SK-N-SH treated with all-trans-retinoic acid at 6 μM for 48 hours (cell line): ENCODE measurements at regions not wholly inside any gene's neighbourhood (a gene's known extent, or its start where the extent isn't known, plus 50 kb on each side); places are given as distances from the start of the nearest gene placed in this dataset.

Source experiments
- ATAC-seq: fragments of 200-7000 bp; cut with Tn5 transposase; 3 replicates; pipeline ENCODE4 v1.9.1; 2020; ENCODE audit warnings: mild to moderate bottlenecking, moderate library complexity
- CSDC2 ChIP-seq: fragments of 250-450 bp; sonication (Bioruptor Pico); IDR thresholded peaks from 2 replicates; pipeline ENCODE4 v1.5.0; 2020; ENCODE audit warnings: mild to moderate bottlenecking, moderate library complexity
- ESRRG ChIP-seq: fragments of 250-450 bp; sonication (Bioruptor Pico); IDR thresholded peaks from 2 replicates; pipeline ENCODE4 v1.6.1; 2021; ENCODE audit warnings: mild to moderate bottlenecking
- GLIS3 ChIP-seq: fragments of 250-450 bp; sonication (Bioruptor Pico); IDR thresholded peaks from 2 replicates; pipeline ENCODE4 v1.5.0; 2020; ENCODE audit warnings: mild to moderate bottlenecking, moderate library complexity
- ISL1 ChIP-seq: fragments of 250-450 bp; sonication (Bioruptor Pico); IDR thresholded peaks from 2 replicates; pipeline ENCODE4 v2.1.2; 2022; ENCODE audit warnings: mild to moderate bottlenecking, moderate library complexity
- OSR1 ChIP-seq: fragments of 250-450 bp; sonication (Bioruptor Pico); IDR thresholded peaks from 2 replicates; pipeline ENCODE4 v1.8.0; 2022; ENCODE audit warnings: moderate library complexity, mild to moderate bottlenecking, inconsistent platforms
- POU6F1 ChIP-seq: fragments of 250-450 bp; sonication (Bioruptor Pico); IDR thresholded peaks from 2 replicates; pipeline ENCODE4 v1.8.0; 2021; ENCODE audit warnings: low read depth, mild to moderate bottlenecking, moderate library complexity, borderline replicate concordance
- PPARA ChIP-seq: fragments of 250-450 bp; sonication (Bioruptor Pico); IDR thresholded peaks from 2 replicates; pipeline ENCODE4 v1.5.0; 2020; ENCODE audit warnings: mild to moderate bottlenecking, borderline replicate concordance
- RARB ChIP-seq: fragments of 250-450 bp; sonication (Bioruptor Pico); IDR thresholded peaks from 2 replicates; pipeline ENCODE4 v1.8.0; 2021; ENCODE audit warnings: mild to moderate bottlenecking, moderate library complexity
- SNAI2 ChIP-seq: fragments of 250-450 bp; sonication (Bioruptor Pico); IDR thresholded peaks from 2 replicates; pipeline ENCODE4 v1.5.0; 2020; ENCODE audit warnings: mild to moderate bottlenecking, moderate library complexity
- TCF4 ChIP-seq: fragments of 250-450 bp; sonication (Bioruptor Pico); IDR thresholded peaks from 2 replicates; pipeline ENCODE4 v1.8.0; 2021; ENCODE audit warnings: mild to moderate bottlenecking, moderate library complexity, borderline replicate concordance
- TOX ChIP-seq: fragments of 250-450 bp; sonication (Bioruptor Pico); IDR thresholded peaks from 2 replicates; pipeline ENCODE4 v1.8.0; 2021; ENCODE audit warnings: mild to moderate bottlenecking, moderate library complexity, borderline replicate concordance
- TSHZ2 ChIP-seq: fragments of 250-450 bp; sonication (Bioruptor Pico); IDR thresholded peaks from 2 replicates; pipeline ENCODE4 v1.5.0; 2020; ENCODE audit warnings: mild to moderate bottlenecking, moderate library complexity
- ZC3H10 ChIP-seq: fragments of 250-450 bp; sonication (Bioruptor Pico); IDR thresholded peaks from 2 replicates; pipeline ENCODE4 v1.5.1; 2021; ENCODE audit warnings: mild to moderate bottlenecking, moderate library complexity
- ZFP3 ChIP-seq: fragments of 250-450 bp; sonication (Bioruptor Pico); IDR thresholded peaks from 2 replicates; pipeline ENCODE4 v1.5.0; 2020; ENCODE audit warnings: mild to moderate bottlenecking, moderate library complexity
- ZFP30 ChIP-seq: fragments of 450-650 bp; formaldehyde crosslinking; IDR thresholded peaks from 2 replicates; pipeline ENCODE4 v1.5.0; 2022; ENCODE audit warnings: mild to moderate bottlenecking, moderate library complexity
- ZNF565 ChIP-seq: fragments of 450-650 bp; formaldehyde crosslinking; conservative IDR thresholded peaks from 2 replicates; pipeline ENCODE4 v1.5.0; 2020; ENCODE audit warnings: low read depth, mild to moderate bottlenecking, moderate library complexity
- ZNF70 ChIP-seq: fragments of 450-650 bp; formaldehyde crosslinking; IDR thresholded peaks from 2 replicates; pipeline ENCODE4 v1.5.0; 2020; ENCODE audit warnings: mild to moderate bottlenecking, moderate library complexity
- ZNF8 ChIP-seq: fragments of 450-650 bp; formaldehyde crosslinking; IDR thresholded peaks from 2 replicates; pipeline ENCODE4 v1.5.0; 2020; ENCODE audit warnings: mild to moderate bottlenecking, moderate library complexity
- TF ChIP-seq, protein P1 (sequence below): fragments of 250-450 bp; sonication (Bioruptor Pico); IDR thresholded peaks from 2 replicates; pipeline ENCODE4 v1.8.0; 2020; ENCODE audit warnings: mild to moderate bottlenecking, moderate library complexity, borderline replicate concordance
- TF ChIP-seq, protein P2 (sequence below): fragments of 250-450 bp; sonication (Bioruptor Pico); IDR thresholded peaks from 2 replicates; pipeline ENCODE4 v1.5.1; 2021; ENCODE audit warnings: mild to moderate bottlenecking, moderate library complexity

DNA sequence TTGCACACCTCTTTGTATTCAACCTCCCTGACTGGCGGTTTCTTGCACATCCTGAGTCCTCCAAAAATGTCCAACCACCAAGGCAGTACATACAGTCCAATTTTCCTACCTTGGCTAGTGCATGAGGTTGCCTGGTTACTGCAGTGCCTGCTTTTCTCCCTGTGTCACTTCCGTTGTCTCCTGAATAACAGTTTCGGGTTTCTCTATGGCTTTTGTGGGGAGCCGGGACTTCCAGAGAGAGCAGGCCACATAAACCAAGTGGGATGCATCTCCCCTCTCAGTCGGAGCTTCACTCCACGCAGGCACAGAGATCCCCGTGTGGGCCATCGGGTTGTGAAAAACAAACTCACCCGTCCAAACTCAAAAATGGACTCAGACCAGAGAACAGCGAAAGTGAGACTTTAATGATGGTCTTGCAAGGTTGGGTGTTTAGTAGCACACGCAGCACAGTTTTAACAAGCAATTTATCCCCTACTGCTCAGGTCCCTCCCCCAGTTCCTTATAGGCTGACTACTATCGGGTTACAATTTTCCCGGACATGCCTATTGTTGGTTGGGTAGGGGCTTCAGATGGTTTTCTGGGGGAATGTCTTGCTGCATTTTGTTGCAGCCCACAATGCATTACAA is 173.1 kb downstream of the POU4F1 start:
- no peak for ATAC-seq
- TF ChIP-seq ZC3H10 (no peak), ZNF70 (CRISPR knock-in tag) (no peak), ZNF565 (CRISPR knock-in tag) (no peak), GLIS3 (no peak), TOX (CRISPR knock-in tag) (no peak), PPARA (CRISPR knock-in tag) (no peak), ZFP30 (no peak), ESRRG (no peak), SNAI2 (CRISPR knock-in tag) (no peak), POU6F1 (CRISPR knock-in tag) (no peak)
- TF ChIP-seq, protein P1, sequence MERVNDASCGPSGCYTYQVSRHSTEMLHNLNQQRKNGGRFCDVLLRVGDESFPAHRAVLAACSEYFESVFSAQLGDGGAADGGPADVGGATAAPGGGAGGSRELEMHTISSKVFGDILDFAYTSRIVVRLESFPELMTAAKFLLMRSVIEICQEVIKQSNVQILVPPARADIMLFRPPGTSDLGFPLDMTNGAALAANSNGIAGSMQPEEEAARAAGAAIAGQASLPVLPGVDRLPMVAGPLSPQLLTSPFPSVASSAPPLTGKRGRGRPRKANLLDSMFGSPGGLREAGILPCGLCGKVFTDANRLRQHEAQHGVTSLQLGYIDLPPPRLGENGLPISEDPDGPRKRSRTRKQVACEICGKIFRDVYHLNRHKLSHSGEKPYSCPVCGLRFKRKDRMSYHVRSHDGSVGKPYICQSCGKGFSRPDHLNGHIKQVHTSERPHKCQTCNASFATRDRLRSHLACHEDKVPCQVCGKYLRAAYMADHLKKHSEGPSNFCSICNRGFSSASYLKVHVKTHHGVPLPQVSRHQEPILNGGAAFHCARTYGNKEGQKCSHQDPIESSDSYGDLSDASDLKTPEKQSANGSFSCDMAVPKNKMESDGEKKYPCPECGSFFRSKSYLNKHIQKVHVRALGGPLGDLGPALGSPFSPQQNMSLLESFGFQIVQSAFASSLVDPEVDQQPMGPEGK (CRISPR knock-in tag), result no peak

- TF ChIP-seq OSR1 (CRISPR knock-in tag) (no peak), ZFP30 (no peak), RARB (CRISPR knock-in tag) (no peak), GLIS3 (no peak), ZFP3 (CRISPR knock-in tag) (no peak), SNAI2 (CRISPR knock-in tag) (no peak), CSDC2 (CRISPR knock-in tag) (no peak), ZNF70 (CRISPR knock-in tag) (no peak), ZNF8 (CRISPR knock-in tag) (no peak), TSHZ2 (no peak), ISL1 (no peak), ZC3H10 (no peak), POU6F1 (CRISPR knock-in tag) (no peak)
- TF ChIP-seq, protein P2, sequence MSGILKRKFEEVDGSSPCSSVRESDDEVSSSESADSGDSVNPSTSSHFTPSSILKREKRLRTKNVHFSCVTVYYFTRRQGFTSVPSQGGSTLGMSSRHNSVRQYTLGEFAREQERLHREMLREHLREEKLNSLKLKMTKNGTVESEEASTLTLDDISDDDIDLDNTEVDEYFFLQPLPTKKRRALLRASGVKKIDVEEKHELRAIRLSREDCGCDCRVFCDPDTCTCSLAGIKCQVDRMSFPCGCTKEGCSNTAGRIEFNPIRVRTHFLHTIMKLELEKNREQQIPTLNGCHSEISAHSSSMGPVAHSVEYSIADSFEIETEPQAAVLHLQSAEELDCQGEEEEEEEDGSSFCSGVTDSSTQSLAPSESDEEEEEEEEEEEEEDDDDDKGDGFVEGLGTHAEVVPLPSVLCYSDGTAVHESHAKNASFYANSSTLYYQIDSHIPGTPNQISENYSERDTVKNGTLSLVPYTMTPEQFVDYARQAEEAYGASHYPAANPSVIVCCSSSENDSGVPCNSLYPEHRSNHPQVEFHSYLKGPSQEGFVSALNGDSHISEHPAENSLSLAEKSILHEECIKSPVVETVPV, result no peak
- no peak for ATAC-seq
Observed at GRCh38 chr13:78428646-78429045, 174.7 kb downstream of the POU4F1 start.

- ATAC-seq, result no peak
- TF ChIP-seq ISL1 (no peak), ZFP30 (no peak), ESRRG (no peak), ZFP3 (CRISPR knock-in tag) (no peak), POU6F1 (CRISPR knock-in tag) (no peak), TCF4 (CRISPR knock-in tag) (no peak), GLIS3 (no peak), SNAI2 (CRISPR knock-in tag) (no peak), OSR1 (CRISPR knock-in tag) (no peak), PPARA (CRISPR knock-in tag) (no peak), RARB (CRISPR knock-in tag) (no peak)
- TF ChIP-seq, protein P2, result no peak
- TF ChIP-seq, protein P1 (CRISPR knock-in tag), result no peak
- TF ChIP-seq, all 23 proteins: peak for 0
Observed at GRCh38 chr13:78426183-78426582, 177.2 kb downstream of the POU4F1 start.
